GM11168 (cell line): ENCODE measurements at regions not wholly inside any gene's neighbourhood (a gene's known extent, or its start where the extent isn't known, plus 50 kb on each side); places are given as distances from the start of the nearest gene placed in this dataset.

ENCODE experiments used
- in situ Hi-C: fragments of 300-500 bp; cut with MboI; formaldehyde crosslinking; loops from one replicate; pipeline ENCODE4 v1.12.0; 2022; ENCODE audit warnings: low sequenced_read_pairs; ENCODE audit not compliant: unreplicated experiment

DNA sequence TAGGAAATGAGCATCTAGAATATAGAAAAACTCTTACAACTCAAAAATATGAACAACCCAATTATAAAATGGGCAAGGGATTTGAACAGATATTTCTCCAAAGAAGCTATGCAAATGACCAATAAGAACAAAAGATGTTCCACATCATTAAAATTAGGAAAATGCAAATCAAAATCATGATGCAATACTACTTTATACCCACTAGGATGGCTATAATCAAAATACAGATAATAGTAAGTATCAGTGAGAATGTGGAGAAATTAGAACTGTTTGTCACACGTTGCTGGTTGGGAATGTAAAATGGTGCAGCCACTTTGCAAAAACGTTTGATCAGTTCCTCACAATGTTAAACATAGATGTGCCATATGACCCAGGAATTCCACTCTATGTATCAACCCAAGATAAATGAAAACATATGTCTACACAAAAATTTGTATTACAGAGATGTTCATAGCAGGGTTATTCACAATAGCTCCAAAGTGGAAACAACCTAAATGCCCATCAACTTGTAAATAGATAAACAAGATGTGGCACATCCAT lies 558.4 kb downstream of the SLC4A3 start:
- in situ Hi-C loops = no loop called here

DNA sequence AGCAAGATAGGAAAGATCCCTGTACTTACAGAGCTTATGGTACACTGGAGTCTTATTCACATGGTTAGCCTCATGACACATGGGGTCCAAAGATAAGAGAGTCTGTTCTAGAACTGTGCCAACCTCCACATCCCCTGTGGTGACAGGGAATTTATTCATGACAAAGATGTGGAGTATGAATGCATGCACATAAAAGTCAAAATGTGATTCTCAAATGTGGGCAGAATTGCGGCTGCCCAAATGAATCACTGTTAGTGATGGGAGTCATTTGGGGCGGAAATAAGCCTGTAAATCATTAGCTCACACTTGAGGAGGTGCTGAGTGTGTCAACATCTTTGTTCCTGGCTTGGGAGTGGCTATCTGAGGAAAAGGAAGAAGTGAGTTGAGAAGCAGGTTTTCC lies 560.6 kb downstream of the SLC4A3 start:
- in situ Hi-C loops = no loop called here

DNA sequence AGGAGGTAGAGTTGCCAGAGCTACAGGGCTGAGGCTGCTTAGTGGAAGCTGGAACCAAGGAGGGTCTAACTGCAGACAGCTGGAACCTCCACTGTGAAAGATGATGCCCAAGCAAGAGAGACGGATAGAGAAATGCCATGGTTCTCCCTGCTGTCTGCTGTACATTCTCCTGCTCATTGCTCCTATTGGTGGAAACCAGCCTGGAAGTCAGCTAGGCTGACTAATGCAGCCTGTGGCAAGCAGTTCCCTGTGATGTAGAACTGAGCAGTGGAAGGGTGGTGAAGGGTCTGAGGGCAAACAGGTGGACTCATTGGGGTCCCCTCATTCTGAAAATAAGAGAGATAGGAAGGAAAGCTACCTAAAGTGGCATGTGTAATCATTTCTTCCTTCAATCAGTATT lies 563.6 kb downstream of the SLC4A3 start:
- in situ Hi-C loops = no loop called here

DNA sequence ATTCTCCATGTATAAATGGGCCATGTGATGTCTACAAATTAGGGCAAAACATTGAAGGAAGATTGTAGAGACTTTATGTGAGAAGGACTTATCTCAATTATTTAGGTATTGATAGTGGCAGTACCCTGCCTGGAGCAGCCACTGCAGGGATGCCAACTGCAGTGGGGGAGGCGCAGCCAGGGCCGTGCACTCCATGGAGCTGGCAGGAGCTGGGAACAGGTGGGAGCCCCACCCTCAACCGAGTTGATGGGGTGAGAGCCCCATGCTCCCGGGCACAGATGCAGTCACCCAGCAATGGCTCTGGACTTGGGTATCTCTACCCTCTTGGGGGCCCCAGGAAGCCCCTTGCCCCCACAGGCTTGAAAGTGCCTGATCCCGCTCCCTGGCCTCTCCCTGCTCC lies 564.3 kb downstream of the SLC4A3 start:
- in situ Hi-C loops = no loop called here

DNA sequence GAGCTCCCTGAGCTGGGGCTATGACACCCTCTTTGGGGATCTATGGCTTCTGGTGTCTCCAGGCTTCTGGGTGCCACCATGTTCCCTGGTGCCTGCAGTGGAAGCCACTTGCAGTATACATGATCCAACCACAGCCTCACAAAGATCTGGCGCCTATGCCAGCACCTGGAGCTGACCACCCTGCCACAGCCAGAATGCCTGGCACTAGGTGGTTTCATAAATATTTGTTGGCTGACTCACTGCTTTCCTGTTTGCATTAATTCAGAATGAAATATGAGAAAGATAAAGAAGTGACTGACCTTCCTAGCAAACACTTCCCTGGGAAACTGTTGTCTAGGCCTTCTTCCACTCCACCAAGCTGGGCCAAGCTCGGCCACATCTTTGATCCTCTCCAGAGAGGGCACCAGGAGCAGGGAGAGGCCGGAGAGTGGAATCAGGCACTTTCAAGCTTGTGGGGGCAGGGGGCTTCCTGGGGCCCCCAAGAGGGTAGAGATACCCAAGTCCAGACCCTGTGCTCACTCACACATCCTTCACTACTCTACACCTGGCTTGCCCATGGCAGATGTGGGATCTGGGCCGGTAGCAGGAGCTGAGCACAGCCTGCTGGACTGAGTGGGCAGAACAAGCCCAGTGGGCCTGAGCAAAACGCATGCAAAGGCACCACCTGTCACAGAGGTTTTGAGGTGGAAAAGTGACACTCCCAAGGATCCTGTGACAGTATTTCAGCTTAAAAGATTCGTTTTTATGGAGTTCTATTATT lies 565.7 kb downstream of the SLC4A3 start:
- in situ Hi-C loops = no loop called here

DNA sequence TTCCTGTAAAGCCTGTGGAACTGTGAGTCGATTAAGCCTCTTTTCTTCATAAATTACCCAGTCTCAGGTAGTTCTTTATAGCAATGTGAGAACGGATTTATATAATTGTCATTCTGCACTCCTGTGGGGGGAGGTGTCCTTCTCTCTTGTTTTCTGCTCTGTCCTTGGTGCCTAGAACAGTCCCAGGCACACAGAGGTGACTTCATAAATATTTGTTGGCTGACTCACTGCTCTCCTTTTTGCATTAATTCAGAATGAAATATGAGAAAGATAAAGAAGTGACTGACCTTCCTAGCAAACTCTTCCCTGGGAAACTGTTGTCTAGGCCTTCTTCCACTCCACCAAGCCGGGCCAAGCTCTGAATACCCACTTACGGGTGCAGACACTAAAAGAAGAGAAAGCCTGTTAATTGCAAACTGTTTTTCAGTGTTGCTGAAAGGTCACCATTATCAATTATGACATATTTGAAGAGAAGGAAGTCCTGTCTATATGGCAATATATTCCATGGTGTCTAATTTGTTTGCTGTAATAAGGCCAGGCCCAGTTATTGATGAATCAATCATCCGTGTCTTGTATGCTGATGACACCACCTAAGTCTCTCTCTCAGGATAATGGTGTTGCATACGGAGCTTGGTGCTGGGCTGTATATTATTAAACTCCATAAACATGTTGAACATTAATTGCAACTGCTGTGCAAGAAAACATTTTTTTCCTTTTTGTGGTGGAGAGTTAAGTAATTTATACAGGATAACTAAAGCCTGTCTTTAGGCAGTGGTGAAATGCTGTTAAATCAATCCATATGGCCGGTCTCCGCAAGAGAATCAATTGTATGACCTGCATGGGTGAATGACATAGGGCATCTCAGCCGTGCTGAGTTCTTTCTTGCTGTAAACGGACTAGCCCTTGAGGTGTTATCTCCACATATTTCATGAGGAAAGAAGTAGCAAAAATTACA lies 567.5 kb downstream of the SLC4A3 start:
- in situ Hi-C loops = no loop called here

DNA sequence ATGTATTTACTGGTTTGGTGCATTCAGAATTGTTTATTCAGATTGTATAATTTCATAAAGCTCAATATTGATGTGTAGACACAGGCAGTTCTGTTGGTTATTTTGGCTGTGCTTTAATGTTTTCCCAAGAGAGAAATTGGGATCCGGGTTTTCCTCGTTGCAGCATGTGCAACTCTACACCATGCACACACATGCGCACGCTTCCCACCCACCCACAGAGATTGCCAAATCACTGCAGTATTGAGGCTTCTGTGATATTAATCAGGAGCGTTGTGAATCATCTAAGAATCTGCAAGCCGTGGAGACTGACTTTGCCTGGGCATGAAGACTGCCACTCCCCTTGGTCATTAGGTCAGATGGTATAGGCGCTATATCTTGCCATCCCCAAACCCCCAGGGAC lies 571.5 kb downstream of the SLC4A3 start:
- in situ Hi-C loops = no loop called here

DNA sequence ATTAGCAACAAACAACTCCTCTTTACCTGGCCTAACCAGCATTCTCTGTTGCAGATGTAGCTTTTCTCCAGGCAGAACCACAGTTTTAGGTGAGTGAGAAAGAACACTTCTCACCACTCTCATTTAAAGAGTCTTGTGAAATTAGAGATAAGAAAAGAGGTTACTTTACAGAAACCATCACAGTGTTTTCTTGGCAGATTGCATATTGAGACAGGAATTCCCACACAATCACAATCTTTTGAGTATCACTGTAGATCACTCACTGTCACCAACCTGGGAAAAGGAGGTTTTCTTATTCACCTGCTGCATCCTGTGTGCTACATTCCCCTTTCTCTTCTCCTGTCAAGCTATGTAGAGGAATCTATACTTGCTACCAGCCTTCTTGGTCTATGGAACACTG lies 574.6 kb downstream of the SLC4A3 start:
- in situ Hi-C loops = no loop called here

DNA sequence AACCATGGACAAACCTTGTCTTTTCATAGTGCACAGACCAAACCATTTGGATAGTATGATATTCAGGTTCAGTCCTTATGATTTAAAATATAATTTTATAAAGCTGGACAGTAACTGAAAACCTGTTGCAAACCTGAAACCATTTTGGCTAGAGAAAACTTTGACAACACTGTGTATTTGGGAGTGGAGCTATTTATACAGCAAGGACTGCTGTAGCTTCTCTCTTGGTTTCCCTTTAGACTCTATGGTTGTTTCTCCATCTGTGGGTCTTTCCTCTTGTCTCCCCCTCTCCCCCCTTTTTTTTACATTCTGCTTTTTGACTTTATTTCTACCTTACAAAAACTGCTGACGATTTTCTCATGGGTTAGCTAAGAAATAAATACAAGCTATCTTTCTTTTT lies 581.7 kb downstream of the SLC4A3 start:
- in situ Hi-C loops = no loop called here

DNA sequence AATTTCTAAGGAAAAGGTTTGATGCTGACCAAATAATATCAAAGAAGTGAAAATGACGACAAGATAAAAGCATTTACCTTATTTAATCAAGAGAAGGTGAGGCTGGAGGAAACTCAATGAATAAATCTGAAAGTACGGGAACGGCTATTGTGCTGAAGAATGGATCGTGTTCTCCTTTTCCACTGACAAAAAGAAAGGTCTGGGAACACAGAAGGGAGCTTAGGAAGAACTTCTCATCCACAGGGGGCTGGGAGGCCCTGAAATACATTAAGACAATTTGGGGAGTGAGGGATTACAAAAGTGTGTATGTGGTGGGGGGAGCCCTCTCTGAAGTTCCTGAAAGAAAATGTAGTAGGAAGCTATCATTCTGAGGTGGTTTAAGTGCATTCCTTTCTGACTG lies 582.3 kb downstream of the SLC4A3 start:
- in situ Hi-C loops = no loop called here

DNA sequence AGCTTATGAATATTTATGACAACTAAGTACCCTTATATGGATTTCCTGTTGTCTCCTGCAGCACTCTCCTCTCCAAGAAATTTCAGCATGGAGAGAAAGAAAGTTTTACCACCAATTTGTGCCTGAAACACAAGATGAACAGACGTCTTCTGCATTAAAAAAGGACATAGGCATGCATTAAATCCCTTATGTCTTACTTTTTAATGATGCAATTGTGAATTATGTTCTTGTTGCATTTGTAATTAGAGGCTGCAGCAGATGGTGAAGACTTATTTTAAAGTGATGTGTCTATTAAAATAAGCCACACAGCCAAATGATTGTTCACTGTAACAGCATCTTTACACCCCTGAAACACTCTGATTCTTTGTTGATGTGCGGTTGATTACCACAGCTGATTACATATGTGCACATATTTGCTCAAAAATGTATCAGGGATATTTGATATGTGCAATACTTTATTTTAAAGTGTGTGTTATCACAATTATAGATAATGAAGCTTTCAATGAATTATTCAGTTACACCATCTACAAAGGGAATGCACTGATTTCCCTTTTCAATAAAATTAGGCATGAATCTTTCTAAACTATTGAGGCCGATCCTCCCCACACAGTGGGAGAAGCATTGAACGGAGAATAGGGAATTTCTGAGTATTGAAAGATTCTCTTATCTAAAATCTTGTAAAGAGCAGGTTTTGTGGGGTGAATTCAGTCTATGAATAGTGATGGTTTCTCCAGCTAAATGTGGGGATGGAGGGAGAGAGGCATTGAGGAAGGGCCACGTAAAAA lies 585.1 kb downstream of the SLC4A3 start:
- in situ Hi-C loops = no loop called here

DNA sequence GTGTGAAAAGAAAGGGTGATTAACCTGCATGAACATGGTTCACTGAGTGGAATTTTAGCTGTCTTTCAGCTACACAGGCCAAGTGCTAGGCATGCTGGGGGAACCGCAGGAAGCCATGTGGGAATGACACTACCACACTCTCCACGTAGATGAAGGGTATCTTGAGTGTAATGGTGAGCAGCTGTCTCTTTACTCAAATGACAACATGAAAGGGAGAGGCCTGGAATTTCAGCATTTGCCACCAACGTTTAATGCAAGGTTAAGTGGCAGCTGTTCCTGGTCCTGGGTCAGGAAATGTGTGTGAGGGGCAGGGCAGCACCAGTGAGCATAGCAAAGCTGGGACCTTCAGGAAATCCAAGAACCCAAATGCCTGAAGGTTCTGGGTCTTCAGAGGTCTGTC lies 588.4 kb downstream of the SLC4A3 start:
- in situ Hi-C loops = no loop called here

DNA sequence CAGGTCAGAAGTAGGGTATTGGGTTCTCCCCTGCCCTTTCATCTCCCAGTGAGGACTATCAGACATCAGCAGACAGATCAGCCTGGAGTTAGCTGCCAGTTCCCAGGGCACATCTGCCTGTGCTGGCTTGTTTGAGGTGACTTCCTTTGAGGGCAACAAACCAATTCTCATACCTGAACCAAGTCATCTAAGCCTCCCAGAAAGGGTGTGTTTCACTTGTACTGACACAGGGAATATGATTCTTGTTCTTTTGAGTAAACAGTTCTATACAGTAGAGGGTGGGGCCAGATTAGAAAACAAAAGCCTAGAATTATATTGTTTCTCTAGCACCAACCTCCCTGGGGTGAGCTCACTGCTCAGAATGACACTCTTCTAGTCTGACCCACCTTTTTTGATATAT lies 591.9 kb downstream of the SLC4A3 start:
- in situ Hi-C loops = no loop called here

DNA sequence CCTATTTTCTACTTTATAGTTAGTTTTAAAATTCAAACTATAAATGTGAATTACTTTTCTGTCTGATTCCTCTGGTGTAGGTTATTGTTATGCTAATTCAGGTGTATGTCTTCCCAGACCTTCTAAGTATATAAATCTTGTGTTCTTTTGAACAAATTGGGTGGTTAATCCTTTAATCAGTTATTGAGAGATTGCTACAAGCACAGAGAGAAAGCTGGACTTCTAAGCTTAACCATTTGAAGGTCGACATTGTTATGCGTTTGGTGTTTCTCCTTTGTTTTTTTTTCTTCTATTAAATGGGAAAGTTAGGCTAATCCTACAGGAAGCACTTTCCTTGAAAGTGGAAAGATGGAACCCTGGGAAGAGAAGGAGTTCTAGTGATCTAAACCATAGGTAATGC lies 592.6 kb downstream of the SLC4A3 start:
- in situ Hi-C loops = no loop called here

DNA sequence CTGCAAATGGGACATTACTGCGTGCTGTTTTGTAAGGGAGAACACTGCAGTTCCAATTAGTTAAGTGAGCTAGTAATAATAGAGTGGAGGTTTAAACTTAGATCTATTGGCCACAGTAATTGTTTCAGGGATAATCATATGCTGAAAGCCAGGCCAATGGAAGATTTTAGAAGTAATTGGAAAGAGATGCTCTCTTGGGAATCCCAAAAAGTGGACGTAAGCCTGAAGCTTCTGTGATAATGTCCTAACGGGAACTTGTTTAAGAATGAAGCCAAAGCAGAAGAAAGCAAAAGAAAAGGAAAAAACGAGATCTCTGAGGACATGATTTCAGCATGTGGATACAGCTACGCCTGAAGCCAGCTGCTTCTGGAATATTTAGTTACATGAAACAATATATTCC lies 594.6 kb downstream of the SLC4A3 start:
- in situ Hi-C loops = no loop called here

DNA sequence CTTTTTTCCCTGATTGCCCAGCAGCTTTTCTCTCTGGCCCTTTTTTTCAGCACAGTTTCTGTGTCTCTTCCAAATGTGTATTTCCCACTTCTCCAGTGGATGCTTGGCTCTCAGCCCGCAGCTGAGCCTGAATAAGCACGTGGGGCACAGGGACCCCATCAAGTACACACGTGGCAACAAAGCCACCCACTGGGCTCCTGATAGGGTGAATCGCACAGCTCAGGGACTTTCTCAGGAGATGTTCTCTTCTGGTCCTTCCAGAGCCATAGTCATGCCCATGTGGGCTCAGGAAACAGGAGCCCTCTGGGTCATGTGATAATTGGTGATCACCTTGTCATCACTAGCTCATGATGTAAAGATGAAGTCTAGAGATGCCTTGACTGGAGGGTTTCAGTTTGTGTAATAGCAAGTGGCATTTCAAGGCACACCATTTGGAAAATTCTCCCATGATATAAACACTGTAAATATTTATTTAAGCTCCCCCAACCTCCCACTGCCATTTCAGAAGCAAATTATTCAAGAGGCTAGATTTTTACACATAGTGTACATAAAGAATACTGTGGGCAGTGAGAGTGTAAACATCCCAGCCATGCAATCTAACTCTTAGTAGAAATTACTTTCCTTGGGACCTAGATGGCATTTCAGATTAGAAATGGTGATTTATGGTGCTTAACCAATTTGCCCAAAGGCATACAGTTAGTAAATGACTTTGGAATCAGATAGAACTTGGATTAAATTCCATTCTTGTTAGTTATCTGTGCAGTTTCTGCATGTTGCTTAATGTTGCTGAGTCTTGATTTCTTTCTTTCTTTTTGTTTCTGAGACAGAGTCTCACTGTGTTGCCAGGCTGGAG lies 597.5 kb downstream of the SLC4A3 start:
- in situ Hi-C loops = no loop called here

DNA sequence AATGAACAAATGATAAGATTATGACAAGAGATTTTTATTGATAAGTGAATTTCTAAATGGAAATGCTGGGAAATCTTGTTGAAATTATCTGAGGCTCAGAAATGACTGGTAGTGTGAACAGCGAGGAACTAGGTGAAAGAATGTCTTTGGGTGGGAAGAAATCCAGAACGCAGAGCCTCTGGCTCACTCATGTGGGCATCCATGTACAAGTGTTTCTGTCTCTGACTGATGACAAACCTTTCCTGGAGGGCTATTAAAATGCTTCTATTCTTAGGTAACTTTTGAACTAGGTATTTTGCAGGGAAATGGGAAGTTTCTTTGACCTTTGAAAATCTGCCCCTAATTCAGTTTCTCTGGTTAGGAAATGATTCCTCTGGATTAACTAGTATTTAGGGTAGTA lies 598.6 kb downstream of the SLC4A3 start:
- in situ Hi-C loops = no loop called here

DNA sequence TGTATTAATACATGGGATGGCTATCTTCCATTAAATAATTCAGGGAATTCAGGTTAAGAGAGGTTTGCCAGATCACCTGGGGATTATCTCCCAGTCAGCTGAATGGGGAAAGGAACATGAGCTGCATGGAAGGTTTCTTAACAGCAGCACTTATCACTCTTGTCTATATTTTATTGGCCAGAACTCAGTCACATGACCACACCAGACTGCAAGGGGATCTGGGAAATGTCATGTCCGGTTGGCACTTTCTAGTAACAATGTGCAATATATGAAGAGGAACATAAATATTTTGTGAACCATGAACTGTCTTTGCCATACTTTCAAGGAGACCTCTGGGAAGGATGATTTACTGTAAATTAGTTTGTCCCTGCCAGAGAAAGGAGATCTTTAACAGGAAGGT lies 599.1 kb downstream of the SLC4A3 start:
- in situ Hi-C loops = no loop called here

DNA sequence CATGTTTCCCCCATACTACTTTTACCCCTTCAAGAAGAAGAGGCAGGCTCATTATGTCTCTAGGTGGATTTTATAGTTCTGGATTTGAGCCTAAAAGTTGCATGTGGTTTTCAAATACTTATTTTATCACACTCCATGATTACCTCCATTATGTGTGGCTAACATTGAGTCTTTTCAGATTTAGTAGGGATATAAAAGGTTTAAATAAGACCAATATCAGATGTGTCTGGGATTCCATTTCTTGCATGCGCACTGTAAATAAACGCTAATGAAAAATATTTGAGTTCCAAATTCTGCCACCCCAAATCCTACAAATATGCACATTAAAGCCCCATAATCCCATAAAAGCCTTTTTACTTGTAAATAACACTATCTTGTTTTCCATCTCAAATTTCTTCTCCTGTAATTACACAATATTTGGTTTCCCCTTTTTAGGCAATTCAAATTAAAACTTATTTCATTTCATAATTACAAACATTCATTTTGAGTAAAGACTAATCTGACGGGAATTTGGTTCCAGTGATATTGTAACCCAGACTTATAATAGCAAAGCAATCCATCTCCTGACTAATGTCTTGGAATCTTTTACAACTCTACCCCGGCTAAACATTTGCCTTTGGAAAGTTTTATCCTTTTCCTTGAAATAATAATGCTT lies 600.0 kb downstream of the SLC4A3 start:
- in situ Hi-C loops = no loop called here
